PC-9 (cell line): ENCODE measurements at regions not wholly inside any gene's neighbourhood (a gene's known extent, or its start where the extent isn't known, plus 50 kb on each side); places are given as distances from the start of the nearest gene placed in this dataset.
A peak's percentile ranks its signal among the peaks of the same experiment; 100 is the strongest.

Experiments used
- BruUV-seq: library from RNA; stranded (reverse); fragments of 400-500 nt; replicated peaks from 2 replicates; lab custom pipeline; 2021; lab: Mats Ljungman, UMichigan
- CTCF ChIA-PET: fragments of 300-600 bp; sonication (Branson Sonifier 250); formaldehyde crosslinking; loops from one replicate; lab custom pipeline; 2022; ENCODE audit warnings: antibody characterized with exemption; lab: Charles Lee
- POLR2A ChIA-PET: fragments of 300-600 bp; sonication (Branson Sonifier 250); formaldehyde crosslinking; loops from one replicate; lab custom pipeline; 2022; ENCODE audit warnings: antibody characterized with exemption; ENCODE audit not compliant: unreplicated experiment; lab: Charles Lee
- DNase-seq, 2 experiments: peaks; one replicate each; pipeline versions ENCODE4 v3.0.0 to v3.0.0-alpha.2; 2015 to 2022; ENCODE audit warnings: mixed read lengths in 1 of 2
- H2AFZ ChIP-seq: fragments of 200-600 bp; sonication (generic); 2 replicates; pipeline ENCODE4 v1.8.1; 2017; ENCODE audit warnings: antibody characterized with exemption
- H3F3A ChIP-seq: fragments of 200-600 bp; sonication (generic); 2 replicates; pipeline ENCODE4 v1.8.1; 2017; ENCODE audit warnings: antibody characterized with exemption, mild to moderate bottlenecking, low read depth; ENCODE audit not compliant: insufficient read depth
- H3K27ac ChIP-seq: fragments of 200-600 bp; sonication (generic); 2 replicates; pipeline ENCODE4 v1.6.1; 2016; ENCODE audit warnings: mixed run types
- H3K27me3 ChIP-seq: fragments of 200-600 bp; sonication (generic); 2 replicates; pipeline ENCODE4 v1.6.1; 2016; ENCODE audit warnings: low read depth, mixed run types; ENCODE audit not compliant: insufficient read depth
- H3K36me3 ChIP-seq: fragments of 200-600 bp; sonication (generic); 2 replicates; pipeline ENCODE4 v1.6.1; 2016; ENCODE audit warnings: low read depth, mixed run types
- H3K4me1 ChIP-seq: fragments of 200-600 bp; sonication (generic); replicated peaks from 2 replicates; pipeline ENCODE4 v1.6.1; 2016; ENCODE audit warnings: mixed run types; ENCODE audit not compliant: insufficient read depth
- H3K4me2 ChIP-seq: fragments of 200-600 bp; sonication (generic); 2 replicates; pipeline ENCODE4 v1.6.1; 2017; ENCODE audit warnings: mixed run types
- H3K4me3 ChIP-seq: fragments of 200-600 bp; sonication (generic); 2 replicates; pipeline ENCODE4 v1.6.1; 2016; ENCODE audit warnings: mixed run types
- H3K79me2 ChIP-seq: fragments of 200-600 bp; sonication (generic); 2 replicates; pipeline ENCODE4 v1.6.1; 2017; ENCODE audit warnings: low read depth, mixed run types
- H3K9me2 ChIP-seq: fragments of 200-600 bp; sonication (generic); 2 replicates; pipeline ENCODE4 v1.8.1; 2017; ENCODE audit warnings: mild to moderate bottlenecking; ENCODE audit not compliant: insufficient read depth
- H3K9me3 ChIP-seq: fragments of 200-600 bp; sonication (generic); 2 replicates; pipeline ENCODE4 v1.8.1; 2016; ENCODE audit warnings: low read depth; ENCODE audit not compliant: insufficient read depth
- H4K20me1 ChIP-seq: fragments of 200-600 bp; sonication (generic); 2 replicates; pipeline ENCODE4 v1.8.1; 2017; ENCODE audit not compliant: insufficient read depth
- EZH2 ChIP-seq: fragments of 200-600 bp; sonication (generic); IDR thresholded peaks from 2 replicates; pipeline ENCODE4 v1.8.0; 2017; ENCODE audit warnings: antibody characterized with exemption, low read depth
- intact Hi-C: fragments of 100-400 bp; cut with micrococcal nuclease; formaldehyde crosslinking; loops from one replicate; pipeline ENCODE4 v1.10.0; 2022; ENCODE audit not compliant: unreplicated experiment
- TF ChIP-seq, protein P1 (sequence below): fragments of 200-600 bp; sonication (generic); conservative IDR thresholded peaks from 2 replicates; pipeline ENCODE4 v1.6.1; 2017; ENCODE audit warnings: mixed run types, antibody characterized with exemption, mild to moderate bottlenecking, moderate library complexity

DNA sequence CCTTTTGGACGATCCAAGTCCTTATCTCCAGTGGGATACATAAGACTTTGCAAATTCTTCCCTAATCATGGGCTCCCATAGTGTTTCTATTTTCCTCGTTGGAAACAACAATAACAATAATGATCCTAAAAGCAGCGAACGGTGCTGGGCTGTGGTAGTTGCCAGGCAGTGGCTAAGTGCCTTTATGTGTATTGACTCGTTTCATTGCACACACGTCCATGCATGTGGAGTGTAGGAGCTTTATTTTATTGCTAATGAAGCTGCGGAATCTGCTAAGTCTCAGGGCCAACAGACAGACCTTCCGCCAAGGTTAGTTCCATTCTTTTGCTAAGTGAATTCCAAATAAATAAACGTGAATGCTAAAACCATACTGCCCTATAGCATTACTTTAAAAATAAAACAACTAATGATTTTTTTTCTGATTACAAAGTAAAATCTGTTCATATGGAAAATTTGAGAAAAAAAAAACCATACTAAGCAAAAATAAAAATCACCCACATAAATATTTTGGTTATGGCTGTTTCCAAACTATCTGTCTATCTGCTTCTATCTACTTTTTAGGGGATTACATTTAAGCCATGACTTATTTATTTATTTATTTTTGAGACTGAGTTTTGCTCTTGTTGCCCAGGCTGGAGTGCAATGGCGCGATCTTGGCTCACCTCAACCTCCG, 297.9 kb downstream of the BMP7 start:
- no peaks in the 10 kb centered on the region for H3K9me2 ChIP-seq
- intact Hi-C loops: no loop called here
- CTCF ChIA-PET: no interaction called here
- H3F3A ChIP-seq: no peaks in the 10 kb centered on the region
- H4K20me1 ChIP-seq: no peaks in the 10 kb centered on the region
- no TSS peak for BruUV-seq
- no peak overlapping the region for H3K4me2 ChIP-seq
- no peaks in the 10 kb centered on the region for H3K9me3 ChIP-seq
- H3K79me2 ChIP-seq: no peaks in the 10 kb centered on the region
- H2AFZ ChIP-seq: no peak overlapping the region
- H3K27ac ChIP-seq: no peak overlapping the region
- H3K27me3 ChIP-seq: no peaks in the 10 kb centered on the region
- DNase-seq: no peak
- TF ChIP-seq, protein P1, sequence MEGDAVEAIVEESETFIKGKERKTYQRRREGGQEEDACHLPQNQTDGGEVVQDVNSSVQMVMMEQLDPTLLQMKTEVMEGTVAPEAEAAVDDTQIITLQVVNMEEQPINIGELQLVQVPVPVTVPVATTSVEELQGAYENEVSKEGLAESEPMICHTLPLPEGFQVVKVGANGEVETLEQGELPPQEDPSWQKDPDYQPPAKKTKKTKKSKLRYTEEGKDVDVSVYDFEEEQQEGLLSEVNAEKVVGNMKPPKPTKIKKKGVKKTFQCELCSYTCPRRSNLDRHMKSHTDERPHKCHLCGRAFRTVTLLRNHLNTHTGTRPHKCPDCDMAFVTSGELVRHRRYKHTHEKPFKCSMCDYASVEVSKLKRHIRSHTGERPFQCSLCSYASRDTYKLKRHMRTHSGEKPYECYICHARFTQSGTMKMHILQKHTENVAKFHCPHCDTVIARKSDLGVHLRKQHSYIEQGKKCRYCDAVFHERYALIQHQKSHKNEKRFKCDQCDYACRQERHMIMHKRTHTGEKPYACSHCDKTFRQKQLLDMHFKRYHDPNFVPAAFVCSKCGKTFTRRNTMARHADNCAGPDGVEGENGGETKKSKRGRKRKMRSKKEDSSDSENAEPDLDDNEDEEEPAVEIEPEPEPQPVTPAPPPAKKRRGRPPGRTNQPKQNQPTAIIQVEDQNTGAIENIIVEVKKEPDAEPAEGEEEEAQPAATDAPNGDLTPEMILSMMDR: no peak
- no peak for TF ChIP-seq EZH2
- H3K36me3 ChIP-seq: no peaks in the 10 kb centered on the region
- no peaks in the 10 kb centered on the region for H3K4me1 ChIP-seq
- POLR2A ChIA-PET: interaction anchor here (0.6 kb wide), 1 partner anchor 11 kb away, joined by 6 read pairs; no protein-coding TSS in a partner anchor
- no peak overlapping the region for H3K4me3 ChIP-seq

DNA sequence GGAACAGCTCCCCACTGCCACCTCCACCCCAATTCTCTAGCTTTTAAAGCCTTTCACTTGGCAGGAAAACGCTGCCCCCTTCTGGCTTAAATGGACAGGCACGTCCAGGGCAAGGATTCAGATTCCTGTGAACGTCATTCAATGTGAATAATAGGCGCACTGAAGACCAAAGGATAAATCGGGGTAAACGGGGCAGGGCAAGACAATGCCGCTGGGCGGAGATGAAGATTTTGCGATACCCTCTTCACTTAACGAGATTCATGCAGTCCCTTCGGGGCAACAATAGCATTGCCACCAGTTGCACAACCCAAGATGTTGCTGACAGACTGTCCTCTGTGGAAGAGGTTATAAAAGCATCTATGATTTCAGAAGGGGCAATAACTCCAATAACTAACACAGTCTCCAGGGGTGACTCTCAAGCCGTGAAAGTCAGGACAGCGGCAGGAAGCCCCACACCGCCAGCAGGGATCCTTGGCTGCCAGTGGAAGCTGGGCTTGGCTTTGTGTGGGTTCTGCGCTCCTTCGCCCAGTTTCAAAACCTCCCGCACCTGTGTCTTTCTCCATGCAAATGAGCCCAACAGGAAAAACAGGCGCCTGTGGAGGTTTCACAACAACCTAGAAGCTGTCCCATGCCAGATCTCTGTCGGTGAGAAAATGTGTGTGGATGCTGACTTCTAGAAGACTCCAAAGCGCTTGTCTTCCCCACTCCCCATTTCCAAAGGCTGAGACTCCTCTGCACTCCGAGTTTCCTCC, 291.8 kb downstream of the BMP7 start:
- POLR2A ChIA-PET: no interaction called here

DNA sequence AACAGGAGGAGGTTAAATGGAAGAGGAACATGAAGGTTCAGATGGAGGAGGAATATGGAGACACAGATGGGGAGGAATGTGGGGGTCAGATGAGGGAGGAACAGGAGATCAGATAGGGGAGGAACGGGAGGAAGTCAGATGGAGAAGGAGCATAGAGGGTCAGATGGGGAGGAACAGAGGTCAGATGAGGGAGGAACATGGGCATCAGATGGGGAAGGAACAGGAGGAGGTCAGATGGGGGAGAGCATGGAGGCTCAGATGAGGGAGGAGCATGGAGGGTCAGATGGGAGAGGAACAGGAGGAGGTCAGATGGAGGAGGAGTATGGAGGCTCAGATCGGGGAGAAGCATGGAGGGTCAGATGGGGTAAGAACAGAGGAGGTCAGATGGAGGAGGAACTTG, 290.6 kb downstream of the BMP7 start:
- ChIA-PET CTCF (no interaction called here), POLR2A (no interaction called here)
- no TSS peak for BruUV-seq
- DNase-seq: no peak
- H3K36me3 ChIP-seq: no peaks in the 10 kb centered on the region
- H3K9me3 ChIP-seq: no peaks in the 10 kb centered on the region
- peaks cover 26% of the 10 kb centered on the region for H3K4me1 ChIP-seq
- H3K4me2 ChIP-seq: peak overlapping the region; percentile 82
- TF ChIP-seq EZH2: no peak
- TF ChIP-seq, protein P1: no peak
- H2AFZ ChIP-seq: no peak overlapping the region
- H3K4me3 ChIP-seq: no peak overlapping the region
- intact Hi-C loops: loop anchor here (2.0 kb wide), 1 partner anchor 171 kb away; no protein-coding TSS in a partner anchor
- H3K9me2 ChIP-seq: no peaks in the 10 kb centered on the region
- H3F3A ChIP-seq: peaks cover 14% of the 10 kb centered on the region; the same call in 1 of the 2 replicates
- peak overlapping the region; percentile 57; the same call in 1 of the 2 replicates for H3K27ac ChIP-seq
- no peaks in the 10 kb centered on the region for H4K20me1 ChIP-seq
- H3K79me2 ChIP-seq: no peaks in the 10 kb centered on the region
- H3K27me3 ChIP-seq: no peaks in the 10 kb centered on the region

More for the DNA sequence above, 291.8 kb downstream of the BMP7 start:
- BruUV-seq: no TSS peak
- Histone ChIP-seq H3K4me1 (peaks cover 26% of the 10 kb centered on the region), H3F3A (peaks cover 14% of the 10 kb centered on the region; the same call in 1 of the 2 replicates), H3K27me3 (no peaks in the 10 kb centered on the region), H3K9me2 (no peaks in the 10 kb centered on the region), H2AFZ (peak overlapping the region; percentile 58), H3K9me3 (no peaks in the 10 kb centered on the region), H3K4me2 (peak overlapping the region; percentile 82), H4K20me1 (no peaks in the 10 kb centered on the region), H3K36me3 (no peaks in the 10 kb centered on the region), H3K27ac (peak overlapping the region; percentile 57), H3K79me2 (no peaks in the 10 kb centered on the region), H3K4me3 (peak overlapping the region; percentile 48; the same call in 1 of the 2 replicates)
- TF ChIP-seq EZH2: no peak
- TF ChIP-seq, protein P1: peak; percentile 96
- intact Hi-C loops: loop anchor here (1.0 to 2.0 kb wide), 4 partner anchors 170 to 424 kb away; no protein-coding TSS in a partner anchor
- CTCF ChIA-PET: interaction anchor here (0.5 to 1.7 kb wide), 9 partner anchors 9 to 452 kb away, joined by 3 to 8 read pairs (median 3); no protein-coding TSS in a partner anchor
- peak; percentile 69 to 89 for DNase-seq
